ENCODE measurements at regions not wholly inside any gene's neighbourhood (a gene's known extent, or its start where the extent isn't known, plus 50 kb on each side); places are given as distances from the start of the nearest gene placed in this dataset.

GRCh38 chr15:97013491-97013890 lies 683.0 kb downstream of the NR2F2 start:
- no peaks in the 10 kb centered on the region for H3K27me3 ChIP-seq (ENCODE audit: control insufficient read depth in 2 of 2, insufficient read depth in 2 of 2, low read length in 2 of 2)
- Mint-ChIP-seq H3K4me3 (no peak overlapping the region), H3K9me3 (peaks cover 0 to 10% (median 0%) of the 10 kb centered on the region in 11 donors), H3K4me1 (no peaks in the 10 kb centered on the region), H3K36me3 (no peaks in the 10 kb centered on the region), H3K27ac (no peak overlapping the region), H3K27me3 (peaks cover 0 to 4% (median 0%) of the 10 kb centered on the region in 5 donors)
- ChIA-PET CTCF (no interaction called here), POLR2A (no interaction called here)
- no peaks in the 10 kb centered on the region for H3K9me3 ChIP-seq (ENCODE audit: control insufficient read depth in 2 of 3, low read length in 3 of 3)
- DNase-seq (no peak), ATAC-seq (no peak)
- H3K36me3 ChIP-seq (ENCODE audit: control insufficient read depth in 2 of 3, insufficient read depth in 3 of 3, low read length in 3 of 3): no peaks in the 10 kb centered on the region
- H3K4me3 ChIP-seq (ENCODE audit: low read length): no peak overlapping the region
- intact Hi-C loops (cut with micrococcal nuclease): no loop called here
- no peak overlapping the region for H3K27ac ChIP-seq (ENCODE audit: low read depth, low read length)
- no peaks in the 10 kb centered on the region for H3K4me1 ChIP-seq (ENCODE audit: control insufficient read depth in 2 of 2, insufficient read depth in 2 of 2, low read length in 2 of 2)

DNA sequence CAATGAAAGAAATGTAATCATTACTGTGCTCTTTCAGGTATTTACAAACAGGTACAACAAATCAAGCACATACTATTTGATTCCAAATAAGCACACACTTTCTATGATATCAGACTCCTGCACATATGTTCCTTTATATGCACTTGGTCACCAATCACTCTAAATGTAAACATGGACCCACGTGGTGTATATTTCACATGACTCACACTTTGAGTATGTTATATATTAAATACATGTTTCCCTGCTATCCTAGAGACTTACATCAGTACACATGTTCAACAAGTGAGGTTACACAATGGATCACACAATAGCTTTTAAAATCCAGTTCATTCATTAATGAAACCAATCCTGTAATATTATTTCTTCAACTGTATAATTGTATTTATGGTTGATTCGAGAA lies 683.5 kb downstream of the NR2F2 start:
- Histone ChIP-seq H3K27me3 (ENCODE audit: control insufficient read depth in 2 of 2, insufficient read depth in 2 of 2, low read length in 2 of 2) (no peaks in the 10 kb centered on the region), H3K4me1 (ENCODE audit: control insufficient read depth in 2 of 2, insufficient read depth in 2 of 2, low read length in 2 of 2) (no peaks in the 10 kb centered on the region), H3K4me3 (ENCODE audit: low read length) (no peak overlapping the region), H3K27ac (ENCODE audit: low read depth, low read length) (no peak overlapping the region), H3K36me3 (ENCODE audit: control insufficient read depth in 2 of 3, insufficient read depth in 3 of 3, low read length in 3 of 3) (no peaks in the 10 kb centered on the region), H3K9me3 (ENCODE audit: control insufficient read depth in 2 of 3, low read length in 3 of 3) (no peaks in the 10 kb centered on the region)
- Mint-ChIP-seq H3K4me3 (no peak overlapping the region), H3K9me3 (peaks cover 0 to 10% (median 0%) of the 10 kb centered on the region in 11 donors), H3K27ac (no peak overlapping the region), H3K27me3 (peaks cover 0 to 4% (median 0%) of the 10 kb centered on the region in 5 donors), H3K36me3 (no peaks in the 10 kb centered on the region), H3K4me1 (no peaks in the 10 kb centered on the region)
- no peak for DNase-seq
- intact Hi-C loops (cut with micrococcal nuclease): no loop called here
- ChIA-PET CTCF (no interaction called here), POLR2A (no interaction called here)
- ATAC-seq: no peak

GRCh38 chr15:97023488-97023844 lies 693.0 kb downstream of the NR2F2 start:
- H3K27me3 ChIP-seq (ENCODE audit: control insufficient read depth in 2 of 2, insufficient read depth in 2 of 2, low read length in 2 of 2): no peaks in the 10 kb centered on the region
- no peak overlapping the region for H3K27ac Mint-ChIP-seq
- no peak overlapping the region for H3K4me3 ChIP-seq (ENCODE audit: low read length)
- ChIA-PET CTCF (interaction anchor here (0.6 kb wide), 1 partner anchor 11 kb away, joined by 3 read pairs; no protein-coding TSS in a partner anchor), POLR2A (no interaction called here)
- no peak overlapping the region for H3K27ac ChIP-seq (ENCODE audit: low read depth, low read length)
- H3K36me3 Mint-ChIP-seq: no peaks in the 10 kb centered on the region
- peaks cover 0 to 9% (median 0%) of the 10 kb centered on the region in 5 donors for H3K27me3 Mint-ChIP-seq
- ATAC-seq (no peak), DNase-seq (no peak)
- intact Hi-C loops (cut with micrococcal nuclease): no loop called here
- no peaks in the 10 kb centered on the region for H3K9me3 ChIP-seq (ENCODE audit: control insufficient read depth in 2 of 3, low read length in 3 of 3)
- no peaks in the 10 kb centered on the region for H3K4me1 Mint-ChIP-seq
- no peaks in the 10 kb centered on the region for H3K4me1 ChIP-seq (ENCODE audit: control insufficient read depth in 2 of 2, insufficient read depth in 2 of 2, low read length in 2 of 2)
- peaks cover 0 to 10% (median 4%) of the 10 kb centered on the region in 11 donors for H3K9me3 Mint-ChIP-seq
- no peaks in the 10 kb centered on the region for H3K36me3 ChIP-seq (ENCODE audit: control insufficient read depth in 2 of 3, insufficient read depth in 3 of 3, low read length in 3 of 3)
- no peak overlapping the region for H3K4me3 Mint-ChIP-seq

GRCh38 chr15:97026781-97027180 lies 696.3 kb downstream of the NR2F2 start:
- Mint-ChIP-seq H3K4me1 (no peaks in the 10 kb centered on the region), H3K27me3 (peaks cover 0 to 13% (median 0%) of the 10 kb centered on the region in 5 donors), H3K4me3 (no peak overlapping the region), H3K27ac (no peak overlapping the region), H3K9me3 (peaks cover 0 to 30% (median 10%) of the 10 kb centered on the region in 11 donors), H3K36me3 (peaks cover 0 to 4% (median 0%) of the 10 kb centered on the region in 5 donors)
- intact Hi-C loops (cut with micrococcal nuclease): no loop called here
- POLR2A ChIA-PET: no interaction called here
- no peaks in the 10 kb centered on the region for H3K27me3 ChIP-seq (ENCODE audit: control insufficient read depth in 2 of 2, insufficient read depth in 2 of 2, low read length in 2 of 2)
- no peak overlapping the region for H3K4me3 ChIP-seq (ENCODE audit: low read length)
- H3K4me1 ChIP-seq (ENCODE audit: control insufficient read depth in 2 of 2, insufficient read depth in 2 of 2, low read length in 2 of 2): no peaks in the 10 kb centered on the region
- DNase-seq (no peak), ATAC-seq (no peak)
- no peak overlapping the region for H3K27ac ChIP-seq (ENCODE audit: low read depth, low read length)
- CTCF ChIA-PET: no interaction called here
- H3K36me3 ChIP-seq (ENCODE audit: control insufficient read depth in 2 of 3, insufficient read depth in 3 of 3, low read length in 3 of 3): no peaks in the 10 kb centered on the region
- H3K9me3 ChIP-seq (ENCODE audit: control insufficient read depth in 2 of 3, low read length in 3 of 3): peaks cover 0 to 5% (median 0%) of the 10 kb centered on the region in 3 experiments

- intact Hi-C loops (cut with micrococcal nuclease): no loop called here
- ChIA-PET CTCF (no interaction called here), POLR2A (no interaction called here)
- Mint-ChIP-seq H3K4me3 (no peak overlapping the region), H3K27ac (no peak overlapping the region), H3K4me1 (no peaks in the 10 kb centered on the region), H3K36me3 (peaks cover 0 to 4% (median 0%) of the 10 kb centered on the region in 5 donors), H3K9me3 (peaks cover 0 to 35% (median 11%) of the 10 kb centered on the region in 11 donors), H3K27me3 (peaks cover 0 to 13% (median 0%) of the 10 kb centered on the region in 5 donors)
- no peaks in the 10 kb centered on the region for H3K36me3 ChIP-seq (ENCODE audit: control insufficient read depth in 2 of 3, insufficient read depth in 3 of 3, low read length in 3 of 3)
- DNase-seq (no peak), ATAC-seq (no peak)
- no peaks in the 10 kb centered on the region for H3K4me1 ChIP-seq (ENCODE audit: control insufficient read depth in 2 of 2, insufficient read depth in 2 of 2, low read length in 2 of 2)
- H3K27me3 ChIP-seq (ENCODE audit: control insufficient read depth in 2 of 2, insufficient read depth in 2 of 2, low read length in 2 of 2): no peaks in the 10 kb centered on the region
- H3K4me3 ChIP-seq (ENCODE audit: low read length): no peak overlapping the region
- H3K27ac ChIP-seq (ENCODE audit: low read depth, low read length): no peak overlapping the region
- H3K9me3 ChIP-seq (ENCODE audit: control insufficient read depth in 2 of 3, low read length in 3 of 3): peaks cover 0 to 5% (median 0%) of the 10 kb centered on the region in 3 experiments
These were observed 697.3 kb downstream of the NR2F2 start for GRCh38 chr15:97027772-97028171.

DNA sequence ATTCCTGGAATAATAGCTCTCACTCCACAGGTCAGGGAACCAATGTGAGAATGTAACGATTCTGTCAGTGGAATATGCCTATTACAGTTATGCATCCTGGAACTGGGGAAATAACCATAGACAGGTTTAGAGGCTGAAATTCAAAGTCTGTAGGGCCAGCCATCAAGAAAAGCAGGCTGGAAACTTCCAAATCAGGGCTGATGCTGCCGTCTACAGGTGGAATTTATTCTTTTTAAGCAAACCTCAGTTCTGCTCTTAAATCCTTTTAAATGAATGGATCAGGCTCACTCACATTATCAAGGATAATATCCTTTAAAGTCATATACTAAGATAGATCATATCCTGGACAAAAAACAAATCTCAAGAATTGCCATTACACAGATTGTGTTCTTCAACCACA lies 699.8 kb downstream of the NR2F2 start:
- Histone ChIP-seq H3K27ac (ENCODE audit: low read depth, low read length) (no peak overlapping the region), H3K4me1 (ENCODE audit: control insufficient read depth in 2 of 2, insufficient read depth in 2 of 2, low read length in 2 of 2) (no peaks in the 10 kb centered on the region), H3K4me3 (ENCODE audit: low read length) (no peak overlapping the region), H3K36me3 (ENCODE audit: control insufficient read depth in 2 of 3, insufficient read depth in 3 of 3, low read length in 3 of 3) (no peaks in the 10 kb centered on the region), H3K27me3 (ENCODE audit: control insufficient read depth in 2 of 2, insufficient read depth in 2 of 2, low read length in 2 of 2) (no peaks in the 10 kb centered on the region), H3K9me3 (ENCODE audit: control insufficient read depth in 2 of 3, low read length in 3 of 3) (peaks cover 0 to 5% (median 0%) of the 10 kb centered on the region in 3 experiments)
- no peak for DNase-seq
- Mint-ChIP-seq H3K4me3 (no peak overlapping the region), H3K4me1 (no peaks in the 10 kb centered on the region), H3K27me3 (peaks cover 0 to 7% (median 0%) of the 10 kb centered on the region in 5 donors), H3K9me3 (peaks cover 0 to 41% (median 11%) of the 10 kb centered on the region in 11 donors), H3K36me3 (peaks cover 0 to 4% (median 0%) of the 10 kb centered on the region in 5 donors), H3K27ac (no peak overlapping the region)
- intact Hi-C loops (cut with micrococcal nuclease): no loop called here
- ATAC-seq: no peak
- POLR2A ChIA-PET: no interaction called here
- CTCF ChIA-PET: no interaction called here

DNA sequence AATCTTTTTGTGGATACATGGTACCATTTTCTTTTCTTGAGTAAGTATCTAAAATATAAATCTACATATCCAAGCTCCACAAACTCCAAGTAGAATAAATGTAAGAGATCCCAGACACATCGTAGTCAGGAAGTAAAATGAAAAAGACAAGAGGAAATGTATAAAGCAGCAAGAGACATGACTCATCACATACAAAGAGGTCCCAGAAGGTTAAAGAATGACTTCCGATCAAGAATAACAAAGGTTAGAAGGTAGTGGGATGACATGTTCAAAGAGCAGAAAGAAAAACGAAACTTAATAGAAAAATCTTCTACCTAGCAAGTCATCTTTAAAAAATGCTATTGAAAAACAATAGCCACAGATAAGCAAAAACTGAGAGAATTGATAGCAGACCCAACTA lies 705.8 kb downstream of the NR2F2 start:
- H3K36me3 Mint-ChIP-seq: no peaks in the 10 kb centered on the region
- POLR2A ChIA-PET: no interaction called here
- H3K27ac Mint-ChIP-seq: no peak overlapping the region

More for the DNA sequence above, 705.8 kb downstream of the NR2F2 start:
- Histone ChIP-seq H3K4me1 (ENCODE audit: control insufficient read depth in 2 of 2, insufficient read depth in 2 of 2, low read length in 2 of 2) (no peaks in the 10 kb centered on the region), H3K27ac (ENCODE audit: low read depth, low read length) (no peak overlapping the region), H3K27me3 (ENCODE audit: control insufficient read depth in 2 of 2, insufficient read depth in 2 of 2, low read length in 2 of 2) (no peaks in the 10 kb centered on the region), H3K9me3 (ENCODE audit: control insufficient read depth in 2 of 3, low read length in 3 of 3) (no peaks in the 10 kb centered on the region), H3K36me3 (ENCODE audit: control insufficient read depth in 2 of 3, insufficient read depth in 3 of 3, low read length in 3 of 3) (no peaks in the 10 kb centered on the region), H3K4me3 (ENCODE audit: low read length) (no peak overlapping the region)
- H3K27me3 Mint-ChIP-seq: peaks cover 0 to 6% (median 0%) of the 10 kb centered on the region in 5 donors
- H3K4me1 Mint-ChIP-seq: no peaks in the 10 kb centered on the region
- DNase-seq: no peak
- peaks cover 0 to 24% (median 5%) of the 10 kb centered on the region in 11 donors for H3K9me3 Mint-ChIP-seq
- CTCF ChIA-PET: no interaction called here
- no peak for ATAC-seq
- intact Hi-C loops (cut with micrococcal nuclease): no loop called here
- H3K4me3 Mint-ChIP-seq: no peak overlapping the region
